ENCODE measurements at regions not wholly inside any gene's neighbourhood (a gene's known extent, or its start where the extent isn't known, plus 50 kb on each side); places are given as distances from the start of the nearest gene placed in this dataset.

- TF ChIP-seq CTCF (IDR thresholded peaks at IDR 0.05) = no peak
- no peak for TF ChIP-seq POLR2A (IDR thresholded peaks at IDR 0.05)
- Histone ChIP-seq H3K4me3 (replicated peaks in 1 of 3) (no peak overlapping the region), H3K27ac (no peak overlapping the region), H3K9me3 (no peaks in the 10 kb centered on the region), H3K4me1 (no peaks in the 10 kb centered on the region), H3K36me3 (no peaks in the 10 kb centered on the region), H3K27me3 (no peaks in the 10 kb centered on the region)
- DNase-seq = no peak
- intact Hi-C loops (cut with DNase I) = no loop called here
Observed at GRCh38 chr3:40705663-40706062, 180.9 kb downstream of the ZNF621 start.

- Histone ChIP-seq H3K27me3 (no peaks in the 10 kb centered on the region), H3K27ac (peak overlapping the region in 1 of 3 donors; percentile 33), H3K4me3 (replicated peaks in 1 of 3) (no peak overlapping the region), H3K9me3 (no peaks in the 10 kb centered on the region), H3K4me1 (peaks cover 4 to 11% of the 10 kb centered on the region in 2 donors), H3K36me3 (no peaks in the 10 kb centered on the region)
- DNase-seq = peak; percentile 43 to 47
- TF ChIP-seq POLR2A (IDR thresholded peaks at IDR 0.05) (no peak), CTCF (IDR thresholded peaks at IDR 0.05) (no peak)
- intact Hi-C loops (cut with DNase I) = no loop called here
Observed at GRCh38 chr3:40713306-40713705, 188.5 kb downstream of the ZNF621 start.

- 70 to 79% methylated on average over 6 of the region's 6 CpGs for WGBS, 2 donors
- H3K27me3 ChIP-seq = no peaks in the 10 kb centered on the region
- TF ChIP-seq POLR2A (IDR thresholded peaks at IDR 0.05) = no peak
- no peak for TF ChIP-seq CTCF (IDR thresholded peaks at IDR 0.05)
- H3K4me3 ChIP-seq (replicated peaks in 1 of 3) = no peak overlapping the region
- H3K9me3 ChIP-seq = no peaks in the 10 kb centered on the region
- H3K27ac ChIP-seq = no peak overlapping the region
- peaks cover 4 to 11% of the 10 kb centered on the region in 2 donors for H3K4me1 ChIP-seq
- no peaks in the 10 kb centered on the region for H3K36me3 ChIP-seq
- intact Hi-C loops (cut with DNase I) = no loop called here
- no peak for DNase-seq
Observed at GRCh38 chr3:40713795-40714194, 189.0 kb downstream of the ZNF621 start.

GRCh38 chr3:40714771-40715345 is 190.1 kb downstream of the ZNF621 start:
- WGBS, 2 donors = 83 to 87% methylated on average over 10 of the region's 10 CpGs
- TF ChIP-seq POLR2A (IDR thresholded peaks at IDR 0.05) (no peak), CTCF (IDR thresholded peaks at IDR 0.05) (no peak)
- Histone ChIP-seq H3K4me1 (peaks cover 4 to 15% of the 10 kb centered on the region in 2 donors), H3K27ac (no peak overlapping the region), H3K9me3 (no peaks in the 10 kb centered on the region), H3K27me3 (no peaks in the 10 kb centered on the region), H3K4me3 (replicated peaks in 1 of 3) (no peak overlapping the region), H3K36me3 (no peaks in the 10 kb centered on the region)
- no peak for DNase-seq
- intact Hi-C loops (cut with DNase I) = no loop called here

- peaks cover 4 to 18% of the 10 kb centered on the region in 2 donors for H3K4me1 ChIP-seq
- no peaks in the 10 kb centered on the region for H3K9me3 ChIP-seq
- no peak for DNase-seq
- no peaks in the 10 kb centered on the region for H3K27me3 ChIP-seq
- intact Hi-C loops (cut with DNase I) = no loop called here
- TF ChIP-seq POLR2A (IDR thresholded peaks at IDR 0.05) = no peak
- TF ChIP-seq CTCF (IDR thresholded peaks at IDR 0.05) = no peak
- no peaks in the 10 kb centered on the region for H3K36me3 ChIP-seq
- H3K4me3 ChIP-seq (replicated peaks in 1 of 3) = no peak overlapping the region
- H3K27ac ChIP-seq = no peak overlapping the region
Observed at GRCh38 chr3:40715551-40715950, 190.8 kb downstream of the ZNF621 start.

Measured in thyroid gland (tissue), 4 donors.